PC-9 (cell line): ENCODE measurements at regions not wholly inside any gene's neighbourhood (a gene's known extent, or its start where the extent isn't known, plus 50 kb on each side); places are given as distances from the start of the nearest gene placed in this dataset.

Experiments
- CTCF ChIP-seq: fragments of 200-600 bp; sonication (generic); conservative IDR thresholded peaks from 2 replicates; pipeline ENCODE4 v1.6.1; 2017; ENCODE audit warnings: mixed run types, antibody characterized with exemption, mild to moderate bottlenecking, moderate library complexity
- EZH2 ChIP-seq: fragments of 200-600 bp; sonication (generic); IDR thresholded peaks from 2 replicates; pipeline ENCODE4 v1.8.0; 2017; ENCODE audit warnings: antibody characterized with exemption, low read depth

GRCh38 chr9:107693625-107694326 is 204.2 kb upstream of the KLF4 start:
- TF ChIP-seq CTCF: no peak
- TF ChIP-seq EZH2: no peak
